ENCODE measurements at regions not wholly inside any gene's neighbourhood (a gene's known extent, or its start where the extent isn't known, plus 50 kb on each side); places are given as distances from the start of the nearest gene placed in this dataset.

GRCh38 chr4:32191961-32192360 is 1471.8 kb downstream of the PCDH7 start:
- H3K4me3 ChIP-seq (ENCODE audit: low read depth, low read length): no peak overlapping the region
- no peak for TF ChIP-seq CTCF (IDR thresholded peaks at IDR 0.05; ENCODE audit: control insufficient read depth, extremely low read depth, insufficient read depth)
- no peak for DNase-seq (ENCODE audit: low read depth)

- no peak for TF ChIP-seq CTCF (IDR thresholded peaks at IDR 0.05; ENCODE audit: control insufficient read depth, extremely low read depth, insufficient read depth)
- no peak for DNase-seq (ENCODE audit: low read depth)
- no peak overlapping the region for H3K4me3 ChIP-seq (ENCODE audit: low read depth, low read length)
These were observed 1472.2 kb downstream of the PCDH7 start for GRCh38 chr4:32192363-32192762.

GRCh38 chr4:32192991-32193390 is 1472.8 kb downstream of the PCDH7 start:
- TF ChIP-seq CTCF (IDR thresholded peaks at IDR 0.05; ENCODE audit: control insufficient read depth, extremely low read depth, insufficient read depth): no peak
- no peak for DNase-seq (ENCODE audit: low read depth)
- no peak overlapping the region for H3K4me3 ChIP-seq (ENCODE audit: low read depth, low read length)

- TF ChIP-seq CTCF (IDR thresholded peaks at IDR 0.05; ENCODE audit: control insufficient read depth, extremely low read depth, insufficient read depth): no peak
- H3K4me3 ChIP-seq (ENCODE audit: low read depth, low read length): no peak overlapping the region
- DNase-seq (ENCODE audit: low read depth): no peak
These were observed 1477.0 kb downstream of the PCDH7 start for GRCh38 chr4:32196950-32197688.

GRCh38 chr4:32199639-32200038 is 1479.5 kb downstream of the PCDH7 start:
- DNase-seq (ENCODE audit: low read depth): no peak
- TF ChIP-seq CTCF (IDR thresholded peaks at IDR 0.05; ENCODE audit: control insufficient read depth, extremely low read depth, insufficient read depth): no peak
- H3K4me3 ChIP-seq (ENCODE audit: low read depth, low read length): no peak overlapping the region

- DNase-seq (ENCODE audit: low read depth): no peak
- no peak overlapping the region for H3K4me3 ChIP-seq (ENCODE audit: low read depth, low read length)
- TF ChIP-seq CTCF (IDR thresholded peaks at IDR 0.05; ENCODE audit: control insufficient read depth, extremely low read depth, insufficient read depth): no peak
These were observed 1483.2 kb downstream of the PCDH7 start for GRCh38 chr4:32203340-32203739.

- no peak for TF ChIP-seq CTCF (IDR thresholded peaks at IDR 0.05; ENCODE audit: control insufficient read depth, extremely low read depth, insufficient read depth)
- H3K4me3 ChIP-seq (ENCODE audit: low read depth, low read length): no peak overlapping the region
- DNase-seq (ENCODE audit: low read depth): no peak
These were observed 1486.6 kb downstream of the PCDH7 start for GRCh38 chr4:32206756-32207155.

Data from LNCaP clone FGC (cell line).